ENCODE measurements at regions not wholly inside any gene's neighbourhood (a gene's known extent, or its start where the extent isn't known, plus 50 kb on each side); places are given as distances from the start of the nearest gene placed in this dataset.

DNA sequence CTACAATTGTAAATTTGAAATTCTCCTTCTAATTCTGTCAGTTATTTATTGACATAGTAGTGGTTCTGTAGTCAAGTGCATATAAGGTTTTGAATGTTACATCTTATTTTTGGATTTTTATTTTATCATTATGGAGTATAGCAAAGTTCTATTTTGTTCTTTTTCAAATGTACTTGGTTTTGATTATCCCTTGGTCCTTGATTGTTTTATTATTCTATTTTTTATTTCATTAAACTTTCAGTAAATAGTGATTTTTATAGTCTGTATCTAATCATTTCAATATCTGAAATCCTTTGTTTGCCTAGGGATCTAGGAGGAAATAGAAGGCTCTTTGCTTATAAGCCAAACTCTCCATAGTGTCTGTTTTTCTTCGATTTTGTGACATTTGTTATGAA lies 87.8 kb downstream of the HFE start:
- ChIA-PET POLR2A (interaction anchor here (0.7 to 5.4 kb wide), 4 partner anchors 10 to 130 kb away, joined by 3 to 168 read pairs (median 68); a partner anchor contains a TSS), CTCF (interaction anchor here (1.0 to 3.0 kb wide), 6 partner anchors 8 to 420 kb away, joined by 4 to 30 read pairs (median 11); a partner anchor contains a TSS)
- Histone ChIP-seq H3K4me2 (replicated peaks; ENCODE audit: low read depth, low read length, poor library complexity, severe bottlenecking) (no peak overlapping the region), H3K9me3 (ENCODE audit: control extremely low read depth in 1 of 3, control insufficient read depth in 2 of 3, insufficient read depth in 1 of 3, low read length in 2 of 3) (no peaks in the 10 kb centered on the region), H4K20me1 (ENCODE audit: control insufficient read depth, insufficient read depth, low read length, poor library complexity, severe bottlenecking) (no peaks in the 10 kb centered on the region), H3K27ac (ENCODE audit: low read length in 2 of 2) (no peak overlapping the region), H3K36me3 (replicated peaks in 1 of 2; ENCODE audit: control extremely low read depth in 1 of 2, control insufficient read depth in 1 of 2, extremely low read depth in 1 of 2, insufficient read depth in 2 of 2, low read length in 1 of 2) (no peaks in the 10 kb centered on the region), H3K79me2 (ENCODE audit: control insufficient read depth, insufficient read depth, low read length) (peaks cover 35% of the 10 kb centered on the region), H2AFZ (ENCODE audit: insufficient read depth, low read depth, low read length, poor library complexity, severe bottlenecking) (no peak overlapping the region), H3K4me1 (ENCODE audit: control insufficient read depth in 2 of 2, insufficient read depth in 2 of 2, low read length in 2 of 2) (peaks cover 27 to 29% of the 10 kb centered on the region in 2 donors), H3K9ac (ENCODE audit: low read length) (no peak overlapping the region), H3K27me3 (replicated peaks in 1 of 4; ENCODE audit: control extremely low read depth in 1 of 4, control insufficient read depth in 3 of 4, insufficient read depth in 4 of 4, low read length in 3 of 4) (no peaks in the 10 kb centered on the region), H3K4me3 (ENCODE audit: control extremely low read depth in 1 of 5, extremely low read depth in 1 of 5, insufficient read depth in 1 of 5, low read depth in 2 of 5, low read length in 4 of 5) (no peak overlapping the region)
- no peaks in the 10 kb centered on the region for H3K9me3 Mint-ChIP-seq (ENCODE audit: insufficient read depth)
- WGBS (ENCODE audit: insufficient coverage), result no CpG with 5 or more reads among the region's 1 CpG
- no peaks in the 10 kb centered on the region for H3K27me3 Mint-ChIP-seq
- TF ChIP-seq EZH2 (IDR thresholded peaks at IDR 0.05; ENCODE audit: borderline replicate concordance, insufficient read depth, low read depth, low read length, poor library complexity, severe bottlenecking), result no peak
- TF ChIP-seq, protein P1, sequence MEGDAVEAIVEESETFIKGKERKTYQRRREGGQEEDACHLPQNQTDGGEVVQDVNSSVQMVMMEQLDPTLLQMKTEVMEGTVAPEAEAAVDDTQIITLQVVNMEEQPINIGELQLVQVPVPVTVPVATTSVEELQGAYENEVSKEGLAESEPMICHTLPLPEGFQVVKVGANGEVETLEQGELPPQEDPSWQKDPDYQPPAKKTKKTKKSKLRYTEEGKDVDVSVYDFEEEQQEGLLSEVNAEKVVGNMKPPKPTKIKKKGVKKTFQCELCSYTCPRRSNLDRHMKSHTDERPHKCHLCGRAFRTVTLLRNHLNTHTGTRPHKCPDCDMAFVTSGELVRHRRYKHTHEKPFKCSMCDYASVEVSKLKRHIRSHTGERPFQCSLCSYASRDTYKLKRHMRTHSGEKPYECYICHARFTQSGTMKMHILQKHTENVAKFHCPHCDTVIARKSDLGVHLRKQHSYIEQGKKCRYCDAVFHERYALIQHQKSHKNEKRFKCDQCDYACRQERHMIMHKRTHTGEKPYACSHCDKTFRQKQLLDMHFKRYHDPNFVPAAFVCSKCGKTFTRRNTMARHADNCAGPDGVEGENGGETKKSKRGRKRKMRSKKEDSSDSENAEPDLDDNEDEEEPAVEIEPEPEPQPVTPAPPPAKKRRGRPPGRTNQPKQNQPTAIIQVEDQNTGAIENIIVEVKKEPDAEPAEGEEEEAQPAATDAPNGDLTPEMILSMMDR (IDR thresholded peaks at IDR 0.05), result no peak
- peak overlapping the region; percentile 21 for H3K4me3 Mint-ChIP-seq
- peaks cover 34% of the 10 kb centered on the region for H3K4me1 Mint-ChIP-seq
- H3K27ac Mint-ChIP-seq, result peak overlapping the region; percentile 85
- no peak for DNase-seq
- no peak for ATAC-seq (ENCODE audit: low read depth)
- intact Hi-C loops (cut with micrococcal nuclease), result loop anchor here (1.0 to 10.0 kb wide), 4 partner anchors 24 to 900 kb away; partner anchors contain the start of gene ABT1

DNA sequence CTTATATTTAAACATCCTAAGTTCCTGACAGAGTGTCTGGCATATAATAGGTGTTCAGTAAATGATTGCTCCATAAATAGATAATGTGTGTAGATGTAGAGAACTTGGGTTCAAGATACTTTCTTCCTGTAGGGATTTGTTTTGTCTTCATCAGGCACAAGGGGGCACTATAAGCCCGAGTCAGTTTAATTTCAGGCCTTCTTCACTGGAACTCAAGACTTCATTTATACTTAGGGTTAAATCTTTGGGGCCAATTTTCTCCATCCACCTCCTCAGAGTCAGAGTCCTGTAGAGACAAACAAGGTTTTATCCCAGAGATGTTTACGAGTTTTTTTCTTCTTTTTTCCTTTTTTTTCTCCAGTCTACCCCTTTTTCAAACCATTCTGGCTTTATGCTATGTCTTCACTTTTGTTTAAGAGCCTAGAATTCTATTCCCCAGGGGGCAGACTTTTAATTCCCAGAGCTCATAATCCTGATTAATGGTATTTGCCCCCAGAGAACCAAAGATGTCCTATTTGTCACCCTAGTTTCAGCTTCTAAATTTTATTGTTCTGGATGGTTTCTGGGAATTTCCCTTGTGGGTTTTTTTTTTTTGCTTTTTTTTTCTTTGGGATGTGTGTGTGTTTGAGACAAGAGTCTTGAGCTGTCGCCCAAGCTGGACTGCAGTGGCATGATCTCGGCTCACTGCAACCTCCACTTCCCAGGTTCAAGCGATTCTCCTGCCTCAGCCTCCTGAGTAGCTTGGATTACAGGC lies 88.4 kb downstream of the HFE start:
- no peak for TF ChIP-seq EZH2 (IDR thresholded peaks at IDR 0.05; ENCODE audit: borderline replicate concordance, insufficient read depth, low read depth, low read length, poor library complexity, severe bottlenecking)
- TF ChIP-seq, protein P1 (IDR thresholded peaks at IDR 0.05), result peak; percentile 93
- CTCF ChIA-PET, result interaction anchor here (0.6 to 2.4 kb wide), 19 partner anchors 10 to 903 kb away, joined by 3 to 17 read pairs (median 4); a partner anchor contains a TSS
- intact Hi-C loops (cut with micrococcal nuclease), result loop anchor here (1.0 to 10.0 kb wide), 4 partner anchors 24 to 899 kb away; partner anchors contain the start of gene ABT1
- H2AFZ ChIP-seq (ENCODE audit: insufficient read depth, low read depth, low read length, poor library complexity, severe bottlenecking), result no peak overlapping the region
- no peaks in the 10 kb centered on the region for H3K27me3 ChIP-seq (replicated peaks in 1 of 4; ENCODE audit: control extremely low read depth in 1 of 4, control insufficient read depth in 3 of 4, insufficient read depth in 4 of 4, low read length in 3 of 4)
- ATAC-seq (ENCODE audit: low read depth) (no peak), DNase-seq (peak; percentile 81)
- no peak overlapping the region for H3K9ac ChIP-seq (ENCODE audit: low read length)
- no peaks in the 10 kb centered on the region for H3K9me3 ChIP-seq (ENCODE audit: control extremely low read depth in 1 of 3, control insufficient read depth in 2 of 3, insufficient read depth in 1 of 3, low read length in 2 of 3)
- POLR2A ChIA-PET, result interaction anchor here (0.6 to 1.1 kb wide), 6 partner anchors 13 to 406 kb away, joined by 3 to 7 read pairs (median 4); a partner anchor contains a TSS
- H3K4me1 ChIP-seq (ENCODE audit: control insufficient read depth in 2 of 2, insufficient read depth in 2 of 2, low read length in 2 of 2), result peaks cover 21 to 26% of the 10 kb centered on the region in 2 donors
- H3K4me3 ChIP-seq (ENCODE audit: control extremely low read depth in 1 of 5, extremely low read depth in 1 of 5, insufficient read depth in 1 of 5, low read depth in 2 of 5, low read length in 4 of 5), result no peak overlapping the region
- peak overlapping the region; percentile 85 for H3K27ac Mint-ChIP-seq
- whole genome bisulfite sequencing (ENCODE audit: insufficient coverage), result 27% methylated on average over 2 of the region's 5 CpGs
- H3K9me3 Mint-ChIP-seq (ENCODE audit: insufficient read depth), result no peaks in the 10 kb centered on the region
- H3K27ac ChIP-seq (ENCODE audit: low read length in 2 of 2), result no peak overlapping the region
- no peaks in the 10 kb centered on the region for H3K36me3 ChIP-seq (replicated peaks in 1 of 2; ENCODE audit: control extremely low read depth in 1 of 2, control insufficient read depth in 1 of 2, extremely low read depth in 1 of 2, insufficient read depth in 2 of 2, low read length in 1 of 2)
- peak overlapping the region; percentile 3 for H3K4me2 ChIP-seq (replicated peaks; ENCODE audit: low read depth, low read length, poor library complexity, severe bottlenecking)
- peaks cover 29% of the 10 kb centered on the region for H3K4me1 Mint-ChIP-seq
- no peaks in the 10 kb centered on the region for H3K27me3 Mint-ChIP-seq
- H3K4me3 Mint-ChIP-seq, result peak overlapping the region; percentile 21
- no peaks in the 10 kb centered on the region for H4K20me1 ChIP-seq (ENCODE audit: control insufficient read depth, insufficient read depth, low read length, poor library complexity, severe bottlenecking)
- H3K79me2 ChIP-seq (ENCODE audit: control insufficient read depth, insufficient read depth, low read length), result peaks cover 32% of the 10 kb centered on the region

Measured in B cell (primary cell).